HEK293 (cell line): ENCODE measurements at regions not wholly inside any gene's neighbourhood (a gene's known extent, or its start where the extent isn't known, plus 50 kb on each side); places are given as distances from the start of the nearest gene placed in this dataset.

Source experiments
- CTCF ChIP-seq: fragments of 450-650 bp; formaldehyde crosslinking; IDR thresholded peaks from 2 replicates; pipeline ENCODE4 v1.5.1; 2016; ENCODE audit warnings: missing biosample characterization, missing genetic modification characterization
- ELK4 ChIP-seq: IDR thresholded peaks from 2 replicates; pipeline ENCODE4 v1.6.1; 2011; ENCODE audit warnings: mild to moderate bottlenecking, low read depth, low read length, borderline replicate concordance
- HOXA7 ChIP-seq: sonication (generic); formaldehyde crosslinking; IDR thresholded peaks from 2 replicates; pipeline ENCODE4 v1.8.1; 2022; ENCODE audit warnings: missing genetic modification reagents, borderline replicate concordance
- REST ChIP-seq: fragments of 450-650 bp; formaldehyde crosslinking; IDR thresholded peaks from 2 replicates; pipeline ENCODE4 v1.5.1; 2016; ENCODE audit warnings: missing biosample characterization, missing genetic modification characterization
- SALL2 ChIP-seq: fragments of 450-650 bp; formaldehyde crosslinking; IDR thresholded peaks from 2 replicates; pipeline ENCODE4 v1.5.0; 2017; ENCODE audit warnings: missing biosample characterization, mild to moderate bottlenecking, missing genetic modification characterization, borderline replicate concordance
- SP2 ChIP-seq: fragments of 450-650 bp; formaldehyde crosslinking; IDR thresholded peaks from 2 replicates; pipeline ENCODE4 v1.5.1; 2016; ENCODE audit warnings: missing biosample characterization, missing genetic modification characterization
- ZBTB8A ChIP-seq: fragments of 450-650 bp; formaldehyde crosslinking; IDR thresholded peaks from 2 replicates; pipeline ENCODE4 v1.5.1; 2016; ENCODE audit warnings: missing biosample characterization, missing genetic modification characterization
- ZNF16 ChIP-seq: fragments of 450-650 bp; formaldehyde crosslinking; IDR thresholded peaks from 2 replicates; pipeline ENCODE4 v1.5.1; 2016; ENCODE audit warnings: low read depth, missing biosample characterization, missing genetic modification characterization
- ZNF274 ChIP-seq, 2 experiments: fragments of 200-500 bp in 1 of 2; fragments of 450-650 bp in 1 of 2; sonication (Bioruptor generic) in 1 of 2; formaldehyde crosslinking in 1 of 2; IDR thresholded peaks; 2 replicates each; pipeline versions ENCODE4 v1.5.1 to v1.6.1; 2014 to 2016; ENCODE audit warnings: borderline replicate concordance in 1 of 2, inconsistent platforms in 1 of 2, low read length in 1 of 2, missing biosample characterization in 1 of 2, missing genetic modification characterization in 1 of 2
- ZNF558 ChIP-seq: fragments of 450-650 bp; formaldehyde crosslinking; IDR thresholded peaks from 2 replicates; pipeline ENCODE4 v1.5.1; 2016; ENCODE audit warnings: missing biosample characterization, missing genetic modification characterization
- ZNF623 ChIP-seq: fragments of 450-650 bp; formaldehyde crosslinking; IDR thresholded peaks from 2 replicates; pipeline ENCODE4 v1.5.1; 2016; ENCODE audit warnings: missing biosample characterization, missing genetic modification characterization

- no peak for TF ChIP-seq CTCF (tag by site-specific recombination)
- TF ChIP-seq ZNF274 (IDR thresholded peaks at IDR 0.05; ENCODE audit: low read length): no peak
- no peak for TF ChIP-seq ZNF274 (tag by site-specific recombination; IDR thresholded peaks at IDR 0.05; ENCODE audit: borderline replicate concordance)
- TF ChIP-seq REST (tag by site-specific recombination): no peak
- no peak for TF ChIP-seq ZNF623 (tag by site-specific recombination)
- no peak for TF ChIP-seq ZBTB8A (tag by site-specific recombination)
- TF ChIP-seq HOXA7: no peak
- no peak for TF ChIP-seq ZNF16
- TF ChIP-seq SP2 (tag by site-specific recombination): no peak
- TF ChIP-seq SALL2 (tag by site-specific recombination): no peak
- TF ChIP-seq ELK4: no peak
- TF ChIP-seq ZNF558: no peak
Measured at GRCh38 chr14:106200541-106201315, 674.3 kb downstream of the TMEM121 start.
